HL-60 (cell line): ENCODE measurements at regions not wholly inside any gene's neighbourhood (a gene's known extent, or its start where the extent isn't known, plus 50 kb on each side); places are given as distances from the start of the nearest gene placed in this dataset.

Experiments
- DNase-seq, 2 experiments: peaks; one replicate each; pipeline ENCODE4 v3.0.0-alpha.2; 2010 to 2020; ENCODE audit warnings: low read depth in 1 of 2, low spot score in 1 of 2
- H3K27ac ChIP-seq: fragments of 250-450 bp; sonication (Bioruptor Pico); replicated peaks from 2 replicates; pipeline ENCODE4 v1.5.1; 2020; ENCODE audit warnings: mild to moderate bottlenecking, moderate library complexity
- H3K27me3 ChIP-seq: fragments of 250-450 bp; sonication (Bioruptor Pico); 2 replicates; pipeline ENCODE4 v1.5.1; 2021; ENCODE audit warnings: mild to moderate bottlenecking, moderate library complexity; ENCODE audit not compliant: insufficient read depth, poor library complexity, severe bottlenecking
- H3K4me3 ChIP-seq: replicated peaks from 2 replicates; pipeline ENCODE4 v1.5.1; 2011; ENCODE audit warnings: mild to moderate bottlenecking, control low read depth, low read length; ENCODE audit not compliant: insufficient read depth
- CTCF ChIP-seq: IDR thresholded peaks from one replicate; pipeline ENCODE4 v1.5.1; 2011; ENCODE audit warnings: low read length, control low read depth, inconsistent platforms; ENCODE audit not compliant: insufficient read depth
- GABPA ChIP-seq: IDR thresholded peaks from 2 replicates; pipeline ENCODE4 v1.6.1; 2012; ENCODE audit warnings: low read depth
- POLR2AphosphoS5 ChIP-seq: IDR thresholded peaks from 2 replicates; pipeline ENCODE4 v1.6.1; 2012; ENCODE audit warnings: low read depth
- REST ChIP-seq: IDR thresholded peaks from 2 replicates; pipeline ENCODE4 v1.6.1; 2012; ENCODE audit warnings: low read depth; ENCODE audit not compliant: insufficient replicate concordance
- SPI1 ChIP-seq: IDR thresholded peaks from 2 replicates; pipeline ENCODE4 v1.6.1; 2012; ENCODE audit warnings: low read depth, mild to moderate bottlenecking, borderline replicate concordance

GRCh38 chr3:64297563-64297962, 72.3 kb upstream of the PRICKLE2 start:
- Histone ChIP-seq H3K27ac (no peak overlapping the region), H3K27me3 (peaks cover 4% of the 10 kb centered on the region), H3K4me3 (no peak overlapping the region)
- TF ChIP-seq GABPA: no peak
- no peak for TF ChIP-seq CTCF
- TF ChIP-seq SPI1: no peak
- no peak for TF ChIP-seq POLR2AphosphoS5
- TF ChIP-seq REST: no peak
- DNase-seq: no peak

GRCh38 chr3:64295594-64295993, 70.3 kb upstream of the PRICKLE2 start:
- H3K27me3 ChIP-seq: no peaks in the 10 kb centered on the region
- H3K27ac ChIP-seq: no peak overlapping the region
- no peak for TF ChIP-seq SPI1
- no peak for TF ChIP-seq REST
- no peak for TF ChIP-seq POLR2AphosphoS5
- no peak for TF ChIP-seq CTCF
- no peak for TF ChIP-seq GABPA
- no peak for DNase-seq
- H3K4me3 ChIP-seq: no peak overlapping the region

GRCh38 chr3:64294771-64295170, 69.5 kb upstream of the PRICKLE2 start:
- no peak for DNase-seq
- no peak for TF ChIP-seq CTCF
- no peak for TF ChIP-seq POLR2AphosphoS5
- no peak for TF ChIP-seq GABPA
- no peak for TF ChIP-seq REST
- no peak for TF ChIP-seq SPI1
- Histone ChIP-seq H3K27ac (no peak overlapping the region), H3K27me3 (no peaks in the 10 kb centered on the region), H3K4me3 (no peak overlapping the region)
